ENCODE measurements at regions not wholly inside any gene's neighbourhood (a gene's known extent, or its start where the extent isn't known, plus 50 kb on each side); places are given as distances from the start of the nearest gene placed in this dataset.

DNA sequence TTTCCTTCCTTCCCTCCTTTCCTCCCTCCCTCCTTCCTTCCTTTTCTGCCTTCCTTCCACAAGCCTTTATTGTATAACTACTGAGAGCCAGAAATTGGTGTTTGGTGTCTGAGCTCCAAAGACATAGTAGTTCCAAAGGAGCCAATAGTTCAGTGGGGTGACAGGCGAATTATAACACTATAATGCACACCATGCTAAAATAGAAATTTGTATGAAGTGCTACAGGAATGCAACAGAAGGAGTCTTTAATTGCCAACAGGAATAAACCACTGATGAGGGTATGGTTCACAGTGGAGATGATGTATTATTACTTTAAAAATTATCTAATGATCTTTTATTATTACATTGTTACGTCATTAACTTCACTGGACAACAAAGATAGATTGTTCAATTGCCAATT lies 158.8 kb upstream of the SP8 start:
- H3K4me3 ChIP-seq (ENCODE audit: low read depth, low read length): no peak overlapping the region
- TF ChIP-seq, protein P1, sequence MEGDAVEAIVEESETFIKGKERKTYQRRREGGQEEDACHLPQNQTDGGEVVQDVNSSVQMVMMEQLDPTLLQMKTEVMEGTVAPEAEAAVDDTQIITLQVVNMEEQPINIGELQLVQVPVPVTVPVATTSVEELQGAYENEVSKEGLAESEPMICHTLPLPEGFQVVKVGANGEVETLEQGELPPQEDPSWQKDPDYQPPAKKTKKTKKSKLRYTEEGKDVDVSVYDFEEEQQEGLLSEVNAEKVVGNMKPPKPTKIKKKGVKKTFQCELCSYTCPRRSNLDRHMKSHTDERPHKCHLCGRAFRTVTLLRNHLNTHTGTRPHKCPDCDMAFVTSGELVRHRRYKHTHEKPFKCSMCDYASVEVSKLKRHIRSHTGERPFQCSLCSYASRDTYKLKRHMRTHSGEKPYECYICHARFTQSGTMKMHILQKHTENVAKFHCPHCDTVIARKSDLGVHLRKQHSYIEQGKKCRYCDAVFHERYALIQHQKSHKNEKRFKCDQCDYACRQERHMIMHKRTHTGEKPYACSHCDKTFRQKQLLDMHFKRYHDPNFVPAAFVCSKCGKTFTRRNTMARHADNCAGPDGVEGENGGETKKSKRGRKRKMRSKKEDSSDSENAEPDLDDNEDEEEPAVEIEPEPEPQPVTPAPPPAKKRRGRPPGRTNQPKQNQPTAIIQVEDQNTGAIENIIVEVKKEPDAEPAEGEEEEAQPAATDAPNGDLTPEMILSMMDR (IDR thresholded peaks at IDR 0.05; ENCODE audit: low read depth, low read length): no peak
- no peaks in the 10 kb centered on the region for H3K4me1 ChIP-seq
- no peaks in the 10 kb centered on the region for H3K9me3 ChIP-seq
- no peak for DNase-seq
- H3K36me3 ChIP-seq: no peaks in the 10 kb centered on the region
- H3K27me3 ChIP-seq: no peaks in the 10 kb centered on the region

DNA sequence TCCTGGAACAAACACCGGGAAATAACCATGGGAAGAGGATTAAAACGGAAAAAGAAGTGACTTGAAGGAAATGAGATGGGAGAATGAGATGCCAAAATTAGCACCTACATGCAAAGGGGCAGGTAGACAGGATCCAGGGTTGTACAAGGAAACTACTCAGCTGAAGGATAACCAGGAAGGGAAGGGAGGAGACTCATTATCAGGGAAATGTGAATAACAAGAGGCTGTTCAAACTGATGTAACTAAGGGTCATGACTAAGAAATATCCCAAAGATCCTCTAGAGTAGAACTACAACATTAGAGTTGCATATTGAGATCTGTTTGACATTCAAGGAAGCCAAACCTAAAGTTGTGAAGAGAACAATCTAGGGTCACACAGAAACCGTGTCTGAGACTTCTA lies 166.2 kb upstream of the SP8 start:
- DNase-seq: no peak
- Histone ChIP-seq H3K4me1 (no peaks in the 10 kb centered on the region), H3K27me3 (no peaks in the 10 kb centered on the region), H3K36me3 (no peaks in the 10 kb centered on the region), H3K9me3 (no peaks in the 10 kb centered on the region), H3K4me3 (ENCODE audit: low read depth, low read length) (no peak overlapping the region)
- TF ChIP-seq, protein P1 (IDR thresholded peaks at IDR 0.05; ENCODE audit: low read depth, low read length): no peak

DNA sequence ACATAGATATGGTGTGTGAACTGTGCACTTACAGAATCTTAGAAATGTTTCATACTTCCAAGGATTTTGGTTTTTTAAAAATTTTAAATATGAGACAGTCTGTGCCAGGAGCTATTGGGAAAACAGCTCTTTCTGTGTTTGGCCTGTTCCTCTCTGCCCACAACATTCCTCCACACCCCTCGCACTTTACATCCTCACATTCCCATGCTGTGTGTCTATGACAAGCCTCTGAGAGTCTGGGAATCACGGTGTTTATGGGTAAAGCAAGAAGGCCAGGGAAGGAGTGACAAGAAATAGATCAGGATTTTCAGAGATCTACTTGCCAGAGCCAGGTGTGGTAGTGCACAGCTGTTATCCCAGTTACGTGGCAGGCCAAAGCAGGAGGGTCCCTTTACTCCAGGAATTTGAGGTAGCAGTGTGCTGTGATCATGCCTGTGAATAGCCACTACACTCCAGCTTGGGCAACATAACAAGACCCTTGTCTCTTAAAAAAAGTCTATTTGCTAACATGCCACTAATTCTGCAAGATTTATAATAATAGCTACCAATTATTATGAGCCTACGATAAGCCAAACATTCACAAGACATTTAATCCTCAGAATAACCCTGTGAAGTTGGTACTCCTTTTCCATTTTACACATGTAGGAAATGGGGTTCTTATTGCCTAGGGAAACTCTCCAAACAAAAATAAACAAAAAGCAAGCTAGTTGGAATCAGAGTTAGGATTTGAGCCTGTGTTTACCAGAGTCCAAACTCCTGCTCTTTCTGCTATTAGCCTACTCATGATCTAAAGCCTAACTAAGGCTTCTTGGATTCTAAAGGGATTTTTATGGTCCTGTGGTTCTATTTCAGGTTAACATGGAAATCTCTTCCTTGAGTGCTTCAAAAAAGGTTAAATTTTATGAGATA lies 168.3 kb upstream of the SP8 start:
- no peaks in the 10 kb centered on the region for H3K36me3 ChIP-seq
- H3K27me3 ChIP-seq: no peaks in the 10 kb centered on the region
- TF ChIP-seq, protein P1 (IDR thresholded peaks at IDR 0.05; ENCODE audit: low read depth, low read length): no peak
- H3K4me3 ChIP-seq (ENCODE audit: low read depth, low read length): no peak overlapping the region
- no peaks in the 10 kb centered on the region for H3K9me3 ChIP-seq
- no peaks in the 10 kb centered on the region for H3K4me1 ChIP-seq
- no peak for DNase-seq

DNA sequence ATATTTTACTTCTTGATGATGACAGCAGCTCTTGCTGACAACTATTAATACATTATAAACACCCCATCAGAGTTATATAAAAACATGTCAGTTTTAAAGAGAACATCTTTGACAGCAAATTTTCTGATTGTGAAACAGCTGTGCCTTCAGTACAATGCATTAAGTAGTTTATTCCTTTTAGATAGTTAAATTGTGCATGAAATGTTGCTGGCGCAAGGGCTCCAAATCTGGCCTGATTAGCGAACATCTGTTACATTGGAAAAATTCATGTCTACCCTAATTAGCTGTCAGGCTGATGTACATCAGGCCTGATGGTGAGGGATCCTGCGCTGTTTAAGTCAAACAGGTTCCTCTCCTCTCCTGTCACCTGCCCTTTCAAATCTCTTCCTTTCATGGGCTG lies 171.9 kb upstream of the SP8 start:
- Histone ChIP-seq H3K4me1 (no peaks in the 10 kb centered on the region), H3K9me3 (no peaks in the 10 kb centered on the region), H3K4me3 (ENCODE audit: low read depth, low read length) (no peak overlapping the region), H3K27me3 (no peaks in the 10 kb centered on the region), H3K36me3 (no peaks in the 10 kb centered on the region)
- no peak for DNase-seq
- TF ChIP-seq, protein P1 (IDR thresholded peaks at IDR 0.05; ENCODE audit: low read depth, low read length): no peak

DNA sequence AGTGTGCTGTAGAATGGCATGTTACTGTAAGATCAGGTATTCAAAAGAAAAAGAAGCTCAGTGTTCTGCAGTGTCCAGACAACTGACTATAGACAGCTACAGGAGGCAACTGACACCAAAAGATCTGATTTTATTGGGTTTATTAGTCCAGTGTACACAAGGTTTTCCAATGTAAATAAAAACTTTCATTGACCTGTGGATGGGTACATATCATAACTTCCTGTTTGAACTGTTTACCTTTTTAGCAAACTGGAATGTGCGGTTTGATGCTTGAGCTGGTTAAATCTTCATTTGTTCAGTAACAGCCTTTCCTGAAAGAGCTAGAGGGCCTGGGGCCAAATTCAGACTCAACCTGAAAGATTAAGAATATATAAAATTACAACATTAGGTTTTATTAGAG lies 172.6 kb upstream of the SP8 start:
- Histone ChIP-seq H3K4me3 (ENCODE audit: low read depth, low read length) (no peak overlapping the region), H3K36me3 (no peaks in the 10 kb centered on the region), H3K27me3 (no peaks in the 10 kb centered on the region), H3K9me3 (no peaks in the 10 kb centered on the region), H3K4me1 (no peaks in the 10 kb centered on the region)
- no peak for DNase-seq
- TF ChIP-seq, protein P1 (IDR thresholded peaks at IDR 0.05; ENCODE audit: low read depth, low read length): no peak

DNA sequence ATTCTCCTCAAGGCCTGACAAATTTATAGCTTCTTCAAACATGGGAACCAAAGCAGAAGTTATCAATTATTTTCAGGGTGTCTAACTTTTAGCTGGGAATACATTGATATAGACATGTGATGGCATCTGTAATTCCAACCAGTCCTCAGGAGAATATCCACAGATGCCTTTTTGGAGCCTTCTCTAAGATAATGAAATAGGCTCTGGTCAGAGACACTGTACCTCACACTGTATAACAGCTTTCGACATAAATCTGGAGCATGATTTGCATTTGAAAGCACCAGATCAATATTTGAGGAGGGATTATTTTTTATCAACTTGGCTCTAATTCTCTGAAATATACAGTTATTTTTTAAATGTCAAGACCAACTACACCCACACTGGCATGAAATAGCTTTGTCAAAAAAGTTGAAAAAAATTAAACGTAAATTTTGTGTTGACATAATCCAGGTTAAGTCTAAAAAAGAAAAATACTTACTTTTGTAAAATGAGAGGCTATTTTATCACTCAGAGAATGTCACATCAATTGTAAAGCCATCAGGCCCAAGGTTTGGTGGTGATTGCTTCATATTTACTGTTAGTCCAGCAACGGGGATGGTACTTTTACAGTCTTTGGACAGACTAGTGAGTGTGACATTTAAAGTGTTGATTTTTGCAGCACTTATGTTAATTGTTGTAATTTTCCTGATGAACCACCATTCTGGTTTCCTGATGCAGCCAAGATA lies 177.0 kb upstream of the SP8 start:
- TF ChIP-seq, protein P1 (IDR thresholded peaks at IDR 0.05; ENCODE audit: low read depth, low read length): no peak
- Histone ChIP-seq H3K36me3 (no peaks in the 10 kb centered on the region), H3K4me1 (no peaks in the 10 kb centered on the region), H3K4me3 (ENCODE audit: low read depth, low read length) (no peak overlapping the region), H3K9me3 (no peaks in the 10 kb centered on the region), H3K27me3 (no peaks in the 10 kb centered on the region)
- DNase-seq: no peak

Data from BE2C (cell line).